Cerebellar nuclear complex (tissue), 1 donor: ENCODE measurements at regions not wholly inside any gene's neighbourhood (a gene's known extent, or its start where the extent isn't known, plus 50 kb on each side); places are given as distances from the start of the nearest gene placed in this dataset.
"Not testable (repeated sequence)": the region's sequence is repeated elsewhere in the genome, so short reads cannot be mapped to it uniquely, and the experiment has no call there.

ENCODE experiments used
- DNase-seq, 2 experiments: peaks; one replicate each; lab custom pipeline; 2025; lab: John Stamatoyannopoulos, UW

GRCh38 chr9:78383130-78383529, 86.2 kb downstream of the PSAT1 start:
- DNase-seq: no peak

GRCh38 chr9:78386348-78386747, 89.4 kb downstream of the PSAT1 start:
- DNase-seq: no peak

GRCh38 chr9:78386773-78387172, 89.8 kb downstream of the PSAT1 start:
- no peak for DNase-seq

- no peak for DNase-seq
Observed at GRCh38 chr9:78393340-78393739, 96.4 kb downstream of the PSAT1 start.

GRCh38 chr9:78393932-78394331, 97.0 kb downstream of the PSAT1 start:
- no peak for DNase-seq

- DNase-seq: no peak
Observed at GRCh38 chr9:78396087-78396486, 99.2 kb downstream of the PSAT1 start.

- DNase-seq: no peak
Observed at GRCh38 chr9:78397045-78397444, 100.1 kb downstream of the PSAT1 start.

- no peak for DNase-seq
Observed at GRCh38 chr9:78397454-78397853, 100.5 kb downstream of the PSAT1 start.

- DNase-seq: no peak
Observed at GRCh38 chr9:78399153-78399552, 102.2 kb downstream of the PSAT1 start.

- no peak for DNase-seq
Observed at GRCh38 chr9:78400496-78400895, 103.6 kb downstream of the PSAT1 start.

- DNase-seq: no peak
Observed at GRCh38 chr9:78405461-78405860, 108.5 kb downstream of the PSAT1 start.

- no peak for DNase-seq
Observed at GRCh38 chr9:78406146-78406545, 109.2 kb downstream of the PSAT1 start.

- DNase-seq: no peak
Observed at GRCh38 chr9:78406933-78407332, 110.0 kb downstream of the PSAT1 start.

GRCh38 chr9:78407636-78408312, 110.8 kb downstream of the PSAT1 start:
- DNase-seq: no peak

GRCh38 chr9:78408388-78408787, 111.5 kb downstream of the PSAT1 start:
- DNase-seq: no peak

- DNase-seq: not testable (repeated sequence)
Observed at GRCh38 chr9:78409928-78410510, 113.1 kb downstream of the PSAT1 start.

- DNase-seq: no peak
Observed at GRCh38 chr9:78422309-78422708, 125.4 kb downstream of the PSAT1 start.

GRCh38 chr9:78424299-78424698, 127.4 kb downstream of the PSAT1 start:
- DNase-seq: no peak

GRCh38 chr9:78428640-78429039, 131.7 kb downstream of the PSAT1 start:
- DNase-seq: no peak

- DNase-seq: no peak
Observed at GRCh38 chr9:78430387-78430786, 133.5 kb downstream of the PSAT1 start.

- DNase-seq: not testable (repeated sequence)
Observed at GRCh38 chr9:78431039-78431438, 134.1 kb downstream of the PSAT1 start.

GRCh38 chr9:78436873-78437272, 139.9 kb downstream of the PSAT1 start:
- DNase-seq: no peak

GRCh38 chr9:78437296-78437695, 140.4 kb downstream of the PSAT1 start:
- no peak for DNase-seq

- DNase-seq: no peak
Observed at GRCh38 chr9:78437806-78438205, 140.9 kb downstream of the PSAT1 start.
